ENCODE measurements at regions not wholly inside any gene's neighbourhood (a gene's known extent, or its start where the extent isn't known, plus 50 kb on each side); places are given as distances from the start of the nearest gene placed in this dataset.

DNA sequence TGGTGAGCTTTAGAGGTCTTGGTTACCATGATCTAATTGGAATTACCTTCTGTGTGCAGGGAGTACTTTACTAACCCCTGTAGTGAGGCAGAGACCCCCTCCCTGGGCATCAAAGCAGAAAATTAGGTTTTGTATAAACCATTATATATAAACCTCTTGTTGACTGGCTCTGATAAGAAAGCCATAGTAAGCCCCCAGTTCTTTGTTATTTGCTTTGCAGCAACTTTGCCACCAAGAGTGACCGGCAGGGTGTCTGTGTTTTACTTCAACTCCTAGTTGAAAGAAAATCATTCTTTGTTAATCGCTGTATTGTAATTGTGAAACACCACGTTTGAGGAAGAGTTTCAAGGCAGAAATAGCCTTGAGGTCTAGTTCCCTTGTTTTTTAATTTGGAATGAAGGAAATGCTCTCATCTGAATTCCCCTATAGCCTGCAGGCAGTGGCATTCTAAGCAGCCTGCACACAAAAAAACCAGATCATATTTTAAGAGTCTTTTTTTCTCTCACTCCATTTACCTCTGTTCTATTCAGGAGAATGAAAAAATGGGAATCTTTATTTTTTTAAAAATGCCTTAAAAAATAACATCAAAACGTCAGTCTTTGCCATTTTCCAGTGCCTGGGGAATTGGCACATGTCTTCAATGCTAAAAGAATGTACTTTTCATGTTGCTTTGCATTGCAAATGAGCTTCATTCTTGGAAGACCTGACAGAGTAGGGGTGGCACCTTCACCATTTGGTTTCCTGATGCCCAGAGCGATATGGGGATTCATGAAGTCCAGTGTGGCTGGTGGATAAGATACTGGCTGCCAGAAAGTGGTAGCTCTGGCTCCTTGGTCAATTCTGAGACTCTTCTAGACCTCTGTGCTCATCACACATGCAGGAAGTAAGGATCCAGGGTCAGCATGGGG, 338.1 kb downstream of the SLC4A3 start:
- H3K27ac Mint-ChIP-seq (ENCODE audit: unreplicated experiment), result no peak overlapping the region
- TF ChIP-seq, protein P1, sequence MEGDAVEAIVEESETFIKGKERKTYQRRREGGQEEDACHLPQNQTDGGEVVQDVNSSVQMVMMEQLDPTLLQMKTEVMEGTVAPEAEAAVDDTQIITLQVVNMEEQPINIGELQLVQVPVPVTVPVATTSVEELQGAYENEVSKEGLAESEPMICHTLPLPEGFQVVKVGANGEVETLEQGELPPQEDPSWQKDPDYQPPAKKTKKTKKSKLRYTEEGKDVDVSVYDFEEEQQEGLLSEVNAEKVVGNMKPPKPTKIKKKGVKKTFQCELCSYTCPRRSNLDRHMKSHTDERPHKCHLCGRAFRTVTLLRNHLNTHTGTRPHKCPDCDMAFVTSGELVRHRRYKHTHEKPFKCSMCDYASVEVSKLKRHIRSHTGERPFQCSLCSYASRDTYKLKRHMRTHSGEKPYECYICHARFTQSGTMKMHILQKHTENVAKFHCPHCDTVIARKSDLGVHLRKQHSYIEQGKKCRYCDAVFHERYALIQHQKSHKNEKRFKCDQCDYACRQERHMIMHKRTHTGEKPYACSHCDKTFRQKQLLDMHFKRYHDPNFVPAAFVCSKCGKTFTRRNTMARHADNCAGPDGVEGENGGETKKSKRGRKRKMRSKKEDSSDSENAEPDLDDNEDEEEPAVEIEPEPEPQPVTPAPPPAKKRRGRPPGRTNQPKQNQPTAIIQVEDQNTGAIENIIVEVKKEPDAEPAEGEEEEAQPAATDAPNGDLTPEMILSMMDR (conservative IDR thresholded peaks at IDR 0.05), result peak; percentile 37
- H3K27me3 Mint-ChIP-seq (ENCODE audit: low read depth), result no peaks in the 10 kb centered on the region
- peaks cover 29% of the 10 kb centered on the region for H3K4me1 Mint-ChIP-seq
- no peaks in the 10 kb centered on the region for H3K36me3 Mint-ChIP-seq (ENCODE audit: low read depth)
- DNase-seq (ENCODE audit: low read depth, low spot score), result no peak
- peaks cover 7% of the 10 kb centered on the region for H3K9me3 Mint-ChIP-seq
- H3K4me3 Mint-ChIP-seq, result no peak overlapping the region

DNA sequence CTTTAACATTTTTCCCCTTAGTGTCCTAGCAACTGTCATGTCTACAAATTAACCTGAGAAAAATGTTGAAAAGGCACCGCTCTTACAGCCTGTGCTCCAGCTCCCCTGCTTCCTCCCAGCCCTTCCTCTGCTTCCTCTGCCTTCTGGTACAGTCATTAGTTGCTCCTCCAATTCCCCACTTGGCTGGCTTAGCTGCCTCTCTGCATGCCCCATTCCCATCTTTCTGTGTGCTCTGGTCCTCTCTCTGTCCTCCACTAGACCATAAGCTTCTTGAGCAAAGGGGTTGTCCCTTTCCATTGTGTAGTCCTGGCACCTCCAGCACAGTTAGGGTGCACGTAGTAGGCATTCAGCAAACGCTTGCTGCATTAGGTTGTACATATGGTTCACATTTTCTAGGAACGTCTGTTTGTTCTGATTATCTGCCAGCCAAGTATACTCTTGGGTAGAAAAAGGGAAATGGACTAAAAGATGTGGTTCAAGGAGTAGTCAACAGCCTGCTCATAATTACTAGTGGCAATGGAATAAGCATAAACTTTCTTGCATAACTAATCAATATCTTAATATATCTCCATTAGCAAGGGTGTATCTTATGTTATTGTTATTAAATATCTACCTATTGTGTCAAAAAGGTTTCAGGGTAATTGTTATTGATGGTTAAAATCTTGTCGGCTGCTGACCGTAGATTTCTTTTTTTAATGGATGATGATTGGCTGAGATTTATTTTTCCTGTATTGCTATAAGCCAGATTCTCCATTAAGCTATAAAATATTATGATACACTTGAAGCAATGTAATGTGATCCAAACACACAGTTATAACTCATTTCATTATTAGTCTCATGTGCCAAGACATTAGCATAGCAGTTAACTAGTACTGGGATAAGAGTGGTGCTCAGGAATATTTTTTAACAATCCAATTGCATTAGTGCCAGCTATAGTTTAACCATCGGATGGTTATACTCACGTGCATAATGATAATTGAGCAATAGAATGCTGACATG, 340.1 kb downstream of the SLC4A3 start:
- H3K4me1 Mint-ChIP-seq, result peaks cover 29% of the 10 kb centered on the region
- peaks cover 7% of the 10 kb centered on the region for H3K9me3 Mint-ChIP-seq
- DNase-seq (ENCODE audit: low read depth, low spot score), result no peak
- no peak overlapping the region for H3K4me3 Mint-ChIP-seq
- TF ChIP-seq, protein P1 (conservative IDR thresholded peaks at IDR 0.05), result no peak
- H3K36me3 Mint-ChIP-seq (ENCODE audit: low read depth), result no peaks in the 10 kb centered on the region
- H3K27ac Mint-ChIP-seq (ENCODE audit: unreplicated experiment), result no peak overlapping the region
- H3K27me3 Mint-ChIP-seq (ENCODE audit: low read depth), result no peaks in the 10 kb centered on the region

DNA sequence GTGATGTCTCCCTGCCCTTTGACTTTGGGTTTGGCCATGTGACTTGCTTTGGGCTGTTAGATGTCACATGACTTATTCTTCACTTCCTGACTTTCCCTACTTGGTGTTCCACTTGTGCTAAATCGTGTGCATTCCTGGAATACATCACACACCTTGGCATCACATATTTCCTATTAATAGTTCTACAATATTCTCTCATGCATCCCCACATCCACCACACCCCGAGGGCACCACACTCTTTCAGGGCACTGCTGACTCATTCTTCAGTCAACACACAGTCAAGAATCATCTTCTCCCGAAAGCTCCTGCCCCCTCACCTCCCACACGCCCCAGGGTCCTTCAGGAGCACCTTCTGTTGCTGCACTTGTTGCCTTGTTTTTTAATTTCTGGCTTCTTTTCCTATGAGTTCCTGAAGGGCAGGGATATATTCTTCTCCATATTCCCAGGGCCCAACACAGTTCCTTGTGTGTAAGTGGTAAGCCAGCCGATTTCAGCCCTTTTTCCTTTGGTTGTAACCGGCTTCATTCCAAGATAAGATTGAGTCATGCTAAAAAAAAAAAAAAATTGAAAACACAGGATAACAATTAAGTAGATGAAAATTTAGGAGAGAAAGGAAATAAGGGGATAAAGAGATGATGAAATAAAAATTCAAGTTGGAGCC, 341.4 kb downstream of the SLC4A3 start:
- DNase-seq (ENCODE audit: low read depth, low spot score), result no peak
- TF ChIP-seq, protein P1 (conservative IDR thresholded peaks at IDR 0.05), result no peak
- Mint-ChIP-seq H3K36me3 (ENCODE audit: low read depth) (no peaks in the 10 kb centered on the region), H3K27me3 (ENCODE audit: low read depth) (no peaks in the 10 kb centered on the region), H3K4me3 (no peak overlapping the region), H3K4me1 (peaks cover 29% of the 10 kb centered on the region), H3K9me3 (peaks cover 7% of the 10 kb centered on the region), H3K27ac (ENCODE audit: unreplicated experiment) (no peak overlapping the region)

DNA sequence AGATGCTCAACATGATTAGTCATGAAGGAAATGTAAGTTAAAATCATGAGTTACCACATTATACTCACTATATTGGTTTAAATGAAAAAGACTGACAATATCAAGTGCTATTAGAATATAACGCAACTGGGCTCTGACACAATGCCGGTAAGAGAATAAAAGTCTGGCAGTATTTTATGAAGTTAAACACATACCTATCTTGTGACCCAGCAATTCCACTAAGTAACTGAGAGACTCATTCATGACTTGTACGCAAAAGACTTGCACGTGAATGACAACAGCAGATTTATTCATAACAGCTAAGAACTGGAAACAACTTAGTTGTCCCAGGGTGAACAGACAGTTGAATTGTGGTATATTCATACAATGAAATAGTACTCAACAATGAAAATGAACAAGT, 342.1 kb downstream of the SLC4A3 start:
- H3K9me3 Mint-ChIP-seq, result peaks cover 8% of the 10 kb centered on the region
- H3K27ac Mint-ChIP-seq (ENCODE audit: unreplicated experiment), result no peak overlapping the region
- no peak overlapping the region for H3K4me3 Mint-ChIP-seq
- no peaks in the 10 kb centered on the region for H3K27me3 Mint-ChIP-seq (ENCODE audit: low read depth)
- no peak for DNase-seq (ENCODE audit: low read depth, low spot score)
- no peaks in the 10 kb centered on the region for H3K36me3 Mint-ChIP-seq (ENCODE audit: low read depth)
- H3K4me1 Mint-ChIP-seq, result peaks cover 29% of the 10 kb centered on the region
- TF ChIP-seq, protein P1 (conservative IDR thresholded peaks at IDR 0.05), result no peak

DNA sequence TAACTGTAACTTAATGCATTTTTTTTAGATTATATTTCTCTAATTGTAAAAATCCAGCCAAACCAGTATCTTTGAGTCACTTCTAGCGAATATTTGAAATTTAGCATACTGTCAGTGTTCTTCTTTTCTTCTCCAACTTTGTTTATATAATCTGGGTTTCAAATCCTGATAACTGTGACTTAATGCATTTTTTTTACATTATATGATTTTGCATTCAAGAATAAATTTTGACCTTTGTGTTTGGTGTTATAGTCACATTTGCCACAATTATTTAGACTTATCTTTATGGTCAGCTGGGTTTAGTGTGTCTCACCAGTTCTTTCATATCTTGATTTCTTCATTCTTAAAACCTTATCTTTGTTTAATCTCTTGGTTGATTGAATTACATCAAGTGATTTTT, 345.7 kb downstream of the SLC4A3 start:
- Mint-ChIP-seq H3K4me3 (no peak overlapping the region), H3K9me3 (peaks cover 16% of the 10 kb centered on the region), H3K27ac (ENCODE audit: unreplicated experiment) (no peak overlapping the region), H3K27me3 (ENCODE audit: low read depth) (no peaks in the 10 kb centered on the region), H3K4me1 (peaks cover 30% of the 10 kb centered on the region), H3K36me3 (ENCODE audit: low read depth) (peaks cover 3% of the 10 kb centered on the region)
- TF ChIP-seq, protein P1 (conservative IDR thresholded peaks at IDR 0.05), result no peak
- no peak for DNase-seq (ENCODE audit: low read depth, low spot score)
